Glutamatergic neuron (in vitro differentiated cells): ENCODE measurements at regions not wholly inside any gene's neighbourhood (a gene's known extent, or its start where the extent isn't known, plus 50 kb on each side); places are given as distances from the start of the nearest gene placed in this dataset.

Experiments used
- DNase-seq: peaks from one replicate; pipeline ENCODE4 v3.0.0; 2022
- H3K27ac Mint-ChIP-seq: one replicate; pipeline ENCODE4 v1.8.0; 2020; ENCODE audit warnings: mild to moderate bottlenecking, mixed read lengths, inconsistent platforms; ENCODE audit not compliant: unreplicated experiment
- H3K27me3 Mint-ChIP-seq: one replicate; pipeline ENCODE4 v1.8.0; 2020; ENCODE audit warnings: mild to moderate bottlenecking, moderate library complexity, mixed read lengths, inconsistent platforms; ENCODE audit not compliant: unreplicated experiment
- H3K36me3 Mint-ChIP-seq: one replicate; pipeline ENCODE4 v1.8.0; 2020; ENCODE audit warnings: mild to moderate bottlenecking, mixed read lengths, inconsistent platforms; ENCODE audit not compliant: unreplicated experiment
- H3K4me1 Mint-ChIP-seq: one replicate; pipeline ENCODE4 v1.8.0; 2020; ENCODE audit warnings: mild to moderate bottlenecking, low read depth, mixed read lengths, inconsistent platforms; ENCODE audit not compliant: unreplicated experiment
- H3K4me3 Mint-ChIP-seq: one replicate; pipeline ENCODE4 v1.8.0; 2020; ENCODE audit warnings: mild to moderate bottlenecking, mixed read lengths, inconsistent platforms; ENCODE audit not compliant: unreplicated experiment
- H3K9me3 Mint-ChIP-seq: one replicate; pipeline ENCODE4 v1.8.0; 2020; ENCODE audit warnings: mild to moderate bottlenecking, moderate library complexity, mixed read lengths, inconsistent platforms; ENCODE audit not compliant: unreplicated experiment
- CTCF ChIP-seq: fragments of 200-600 bp; sonication (generic); IDR thresholded peaks from one replicate; pipeline ENCODE4 v1.5.0; 2021; ENCODE audit not compliant: partially characterized antibody, unreplicated experiment

GRCh38 chr1:221565711-221566110, 176.2 kb downstream of the DUSP10 start:
- Mint-ChIP-seq H3K27ac (no peak overlapping the region), H3K4me3 (no peak overlapping the region), H3K27me3 (no peaks in the 10 kb centered on the region), H3K4me1 (no peaks in the 10 kb centered on the region), H3K36me3 (no peaks in the 10 kb centered on the region), H3K9me3 (no peaks in the 10 kb centered on the region)
- no peak for DNase-seq
- TF ChIP-seq CTCF: no peak

GRCh38 chr1:221567859-221568507, 173.9 kb downstream of the DUSP10 start:
- no peak for DNase-seq
- Mint-ChIP-seq H3K9me3 (no peaks in the 10 kb centered on the region), H3K36me3 (no peaks in the 10 kb centered on the region), H3K4me1 (no peaks in the 10 kb centered on the region), H3K4me3 (no peak overlapping the region), H3K27me3 (no peaks in the 10 kb centered on the region), H3K27ac (no peak overlapping the region)
- no peak for TF ChIP-seq CTCF

- Mint-ChIP-seq H3K4me1 (no peaks in the 10 kb centered on the region), H3K36me3 (no peaks in the 10 kb centered on the region), H3K9me3 (peaks cover 1% of the 10 kb centered on the region), H3K27ac (no peak overlapping the region), H3K27me3 (no peaks in the 10 kb centered on the region), H3K4me3 (no peak overlapping the region)
- TF ChIP-seq CTCF: no peak
- DNase-seq: no peak
Measured at GRCh38 chr1:221573756-221574155, 168.1 kb downstream of the DUSP10 start.

- H3K4me3 Mint-ChIP-seq: no peak overlapping the region
- H3K36me3 Mint-ChIP-seq: no peaks in the 10 kb centered on the region
- no peaks in the 10 kb centered on the region for H3K4me1 Mint-ChIP-seq
- no peak overlapping the region for H3K27ac Mint-ChIP-seq
- H3K27me3 Mint-ChIP-seq: no peaks in the 10 kb centered on the region
- no peak for DNase-seq
- H3K9me3 Mint-ChIP-seq: peaks cover 1% of the 10 kb centered on the region
- TF ChIP-seq CTCF: no peak
Measured at GRCh38 chr1:221574529-221574928, 167.4 kb downstream of the DUSP10 start.

- Mint-ChIP-seq H3K9me3 (peaks cover 1% of the 10 kb centered on the region), H3K27ac (no peak overlapping the region), H3K4me3 (no peak overlapping the region), H3K4me1 (no peaks in the 10 kb centered on the region), H3K36me3 (no peaks in the 10 kb centered on the region), H3K27me3 (no peaks in the 10 kb centered on the region)
- DNase-seq: no peak
- no peak for TF ChIP-seq CTCF
Measured at GRCh38 chr1:221575605-221576004, 166.3 kb downstream of the DUSP10 start.
